HG02973 (cell line): ENCODE measurements at regions not wholly inside any gene's neighbourhood (a gene's known extent, or its start where the extent isn't known, plus 50 kb on each side); places are given as distances from the start of the nearest gene placed in this dataset.

Source experiments
- ATAC-seq: cut with Tn5 transposase; IDR thresholded peaks from one replicate; pipeline ENCODE4 v1.9.1; 2021; ENCODE audit warnings: moderate library complexity; ENCODE audit not compliant: unreplicated experiment

DNA sequence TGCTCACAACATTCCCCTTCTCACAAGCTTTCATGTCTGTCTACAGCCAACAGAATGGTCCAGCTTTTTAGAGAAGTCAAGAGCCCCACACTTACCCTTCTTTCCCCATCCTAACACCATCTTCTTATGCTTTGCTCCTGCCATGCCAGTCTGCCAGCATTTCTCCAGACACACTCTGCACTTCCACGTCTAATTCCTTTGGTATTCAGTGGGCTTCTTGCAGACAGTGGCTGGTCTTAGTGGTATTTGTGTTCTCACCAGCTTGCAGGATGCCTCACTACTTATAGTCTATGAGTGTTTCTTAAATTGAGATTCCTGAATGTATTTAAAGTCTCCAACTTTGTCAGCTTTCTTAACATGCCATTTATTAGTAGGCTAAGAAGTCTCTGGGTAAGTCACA lies 154.4 kb downstream of the BBOX1 start:
- no peak for ATAC-seq

DNA sequence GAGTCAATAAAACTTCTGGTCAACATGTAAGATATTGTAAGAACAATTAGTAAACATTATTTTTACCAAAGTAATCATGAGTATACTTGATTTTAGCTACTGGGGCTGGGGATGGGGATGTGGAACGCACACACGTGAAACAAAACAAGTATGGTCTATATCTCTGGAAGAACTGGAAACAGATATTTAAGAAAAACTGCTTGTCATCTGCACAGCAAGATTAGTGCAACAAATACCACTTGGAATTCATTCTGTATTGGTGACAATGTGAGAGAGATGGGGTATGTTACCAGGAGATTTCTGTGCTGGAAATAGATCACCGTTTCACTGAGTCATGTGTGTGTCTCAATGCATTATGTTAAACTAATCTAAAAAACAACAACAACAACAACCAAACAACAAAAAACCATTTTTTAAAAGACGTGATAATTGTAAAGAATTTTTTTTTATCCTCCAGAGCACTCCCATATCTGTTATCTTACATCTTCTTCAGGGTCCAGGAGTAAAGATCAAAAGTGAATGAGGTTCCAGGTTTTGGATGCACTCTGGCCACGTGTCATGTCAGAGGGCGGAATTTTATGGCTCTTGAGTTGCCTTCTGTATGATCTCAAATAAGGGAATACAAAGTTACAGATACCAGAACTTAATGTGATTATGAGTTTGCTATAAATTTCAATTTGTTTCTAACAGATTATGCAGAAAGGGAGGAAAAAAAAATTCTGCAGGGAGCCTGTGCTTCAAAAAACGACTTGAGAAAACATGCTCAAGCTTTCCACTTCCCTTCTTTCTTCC lies 153.0 kb downstream of the BBOX1 start:
- ATAC-seq, result no peak

DNA sequence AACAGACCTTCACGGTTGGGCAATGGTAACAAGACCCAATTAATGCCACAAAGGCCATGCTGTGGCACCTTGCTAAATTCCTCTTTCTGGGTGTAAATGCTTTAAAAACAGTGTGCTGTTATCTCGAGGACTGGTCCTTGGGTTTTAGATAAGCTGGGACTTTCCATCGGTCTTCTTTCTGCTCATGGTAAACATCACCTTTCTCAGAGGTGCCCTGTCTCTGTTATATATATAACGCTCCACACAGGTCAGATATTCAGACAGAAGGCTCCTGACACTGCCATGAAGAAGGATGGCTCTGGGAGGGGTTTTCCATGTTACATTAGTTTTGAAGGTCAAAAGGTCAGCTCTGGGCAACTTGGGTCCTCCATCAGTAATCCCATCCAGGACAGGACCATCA lies 151.6 kb downstream of the BBOX1 start:
- ATAC-seq, result no peak

DNA sequence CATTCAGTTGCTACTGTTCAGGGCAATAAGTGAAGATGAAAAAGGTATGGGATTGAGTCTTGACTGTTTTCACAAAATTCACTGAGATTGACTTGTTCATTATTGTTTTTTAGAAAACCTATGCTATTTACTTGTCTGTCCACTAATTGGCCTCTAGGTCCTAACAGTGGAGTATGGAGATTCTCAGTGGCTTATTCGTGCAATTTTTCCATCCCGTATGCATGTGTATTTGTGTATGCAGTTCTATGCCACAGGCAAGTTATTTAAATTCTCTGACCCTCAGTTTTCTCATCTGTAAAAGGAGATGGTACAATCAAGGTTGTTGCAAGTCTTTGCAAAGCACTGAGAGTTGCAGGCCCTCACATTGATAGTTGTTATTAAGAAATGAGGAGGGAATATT lies 151.0 kb downstream of the BBOX1 start:
- no peak for ATAC-seq

DNA sequence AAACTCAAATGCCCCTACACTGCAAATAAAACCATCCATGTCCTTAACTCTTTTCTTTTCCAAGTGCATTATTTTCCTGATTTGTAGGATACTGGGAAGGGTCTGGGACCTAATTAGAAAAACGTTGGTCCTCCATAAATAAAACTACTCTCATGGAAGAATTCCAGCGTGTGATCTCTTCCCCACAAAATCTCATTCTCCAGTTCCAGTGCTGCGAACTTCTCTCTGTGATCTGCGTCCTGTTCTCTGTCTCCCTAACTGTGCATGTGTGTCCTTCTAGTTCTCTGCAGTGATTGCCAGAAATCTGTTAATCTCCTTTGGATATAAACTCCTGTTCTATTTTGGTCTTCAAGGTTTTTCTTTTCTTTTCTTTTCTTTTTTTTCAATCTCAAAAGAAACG lies 148.1 kb downstream of the BBOX1 start:
- ATAC-seq, result no peak

DNA sequence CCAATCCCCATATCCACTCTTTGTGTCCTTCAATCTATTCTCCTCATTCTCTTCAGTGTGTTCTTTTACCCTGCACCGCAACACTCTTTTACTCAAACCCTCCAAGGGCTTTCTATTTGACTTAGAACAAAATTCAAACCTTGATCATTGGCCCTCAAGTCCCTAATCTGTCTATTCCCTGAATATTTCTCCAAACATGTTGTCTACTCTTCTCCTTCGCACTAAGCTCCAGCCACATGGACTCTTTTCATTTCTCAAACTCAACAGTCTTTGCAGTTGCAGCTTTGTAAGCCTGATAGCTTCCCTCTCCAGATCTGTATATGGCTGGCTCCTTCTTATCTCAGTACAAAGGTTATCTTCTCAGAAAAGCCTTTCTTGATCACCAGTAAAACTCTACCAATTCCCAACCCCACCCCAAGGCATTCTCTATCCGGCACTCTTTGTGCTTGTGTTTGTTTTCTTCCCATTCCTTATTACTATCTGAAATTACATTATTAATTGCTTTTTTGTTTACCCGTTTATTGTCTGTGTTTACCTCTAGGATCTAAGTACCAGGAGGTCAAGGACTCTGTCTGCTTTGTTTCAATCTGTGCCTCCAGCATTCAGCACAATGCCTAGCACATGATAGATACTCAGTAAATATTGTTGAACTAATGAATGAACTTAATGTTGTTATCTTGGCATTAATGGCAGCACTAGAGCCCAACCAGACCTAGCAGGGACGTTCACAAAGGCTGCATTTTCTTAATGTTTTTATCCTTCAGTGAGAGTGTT lies 147.4 kb downstream of the BBOX1 start:
- no peak for ATAC-seq

DNA sequence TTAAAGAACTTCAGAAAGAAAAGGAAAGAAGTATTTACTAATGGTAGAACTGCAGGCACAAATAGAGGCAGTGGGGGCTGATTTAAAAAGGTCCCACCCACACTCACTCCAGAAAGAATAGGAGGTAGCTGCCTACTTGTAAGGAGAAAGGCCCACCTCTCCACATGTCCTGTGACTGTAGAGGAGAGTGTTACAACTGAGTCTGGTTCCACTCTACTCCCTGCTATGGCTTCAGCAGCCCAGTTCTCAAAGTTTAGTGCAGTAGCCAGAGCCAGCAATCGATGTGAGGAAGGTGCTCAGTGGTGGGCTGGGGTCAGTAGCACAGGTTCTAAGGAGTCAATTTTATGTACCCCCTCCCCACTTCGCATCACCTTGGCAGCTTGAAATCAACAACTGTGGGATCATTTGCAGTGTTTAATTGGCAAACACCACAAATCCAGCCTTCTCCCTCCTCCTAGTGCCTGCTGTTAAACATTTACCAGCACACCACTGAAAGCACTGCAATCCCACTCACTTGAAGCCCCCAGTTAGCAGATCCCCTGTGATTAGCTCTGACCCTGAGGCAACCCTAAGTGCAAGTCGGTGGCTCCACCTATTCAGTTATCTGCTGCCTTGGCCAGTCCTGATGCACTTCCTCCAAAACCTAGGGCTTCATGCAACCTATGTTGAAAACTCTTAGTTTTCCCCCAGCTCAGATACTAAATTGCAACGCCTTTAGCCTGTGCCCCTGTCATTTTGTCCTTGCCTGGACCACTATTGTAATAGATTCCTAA lies 146.6 kb downstream of the BBOX1 start:
- no peak for ATAC-seq

DNA sequence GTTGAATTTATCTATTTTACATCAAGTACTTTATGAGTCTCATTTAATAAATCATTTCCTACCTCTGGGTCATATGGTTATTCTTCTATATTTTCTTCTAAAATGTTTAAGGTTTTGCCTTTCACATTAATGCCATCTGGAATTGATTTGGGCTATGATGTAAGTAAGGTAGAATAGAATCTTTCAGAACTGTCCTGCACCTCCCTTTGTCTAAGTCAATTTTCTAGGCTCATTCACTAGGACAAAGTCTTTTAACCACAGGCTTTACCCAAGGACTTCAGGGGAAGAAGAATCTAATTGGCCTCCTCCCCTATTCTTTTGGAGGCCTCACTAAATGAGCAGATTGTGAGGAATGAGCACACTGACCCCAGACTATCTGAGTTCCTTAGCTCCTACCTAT lies 146.0 kb downstream of the BBOX1 start:
- no peak for ATAC-seq

DNA sequence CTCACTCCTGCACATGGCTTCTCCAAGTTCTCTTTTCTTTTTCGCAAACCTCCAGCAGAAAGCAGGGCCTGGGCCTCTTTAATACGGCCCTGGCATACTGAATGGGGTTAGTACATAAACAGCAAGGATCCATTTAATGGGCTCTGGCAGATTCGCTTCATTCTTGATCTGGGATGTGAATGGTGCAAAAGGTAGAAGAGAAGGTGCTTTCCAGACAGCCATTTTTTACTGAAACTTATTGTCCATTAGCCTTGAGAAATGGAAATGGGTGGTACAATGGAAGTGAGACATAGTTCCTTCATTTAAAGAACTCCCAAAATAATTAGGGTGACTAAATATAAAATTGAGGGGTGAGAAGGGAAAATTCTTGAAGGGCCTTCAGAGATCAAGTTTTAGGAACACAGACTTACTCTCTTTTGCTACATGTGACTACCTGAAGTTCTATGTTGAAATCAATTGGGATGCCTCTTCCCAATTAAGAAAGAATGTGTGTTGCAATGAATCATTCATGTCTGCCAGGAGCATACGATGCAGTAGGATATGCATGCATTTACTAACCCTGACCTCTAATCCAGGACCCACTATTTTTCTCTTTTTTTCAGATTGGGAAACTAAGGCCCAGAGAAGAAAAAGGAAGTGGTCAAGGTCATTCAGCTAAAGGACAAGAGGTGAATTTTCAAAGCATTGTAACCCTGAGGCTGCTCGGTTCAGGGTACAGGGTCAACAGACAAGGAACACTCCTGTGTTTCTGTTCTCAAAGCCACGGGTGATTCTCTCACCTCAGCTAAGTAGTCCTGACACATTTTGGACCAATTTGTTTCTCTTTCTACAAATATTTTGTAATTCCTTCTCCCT lies 144.1 kb downstream of the BBOX1 start:
- ATAC-seq, result no peak

DNA sequence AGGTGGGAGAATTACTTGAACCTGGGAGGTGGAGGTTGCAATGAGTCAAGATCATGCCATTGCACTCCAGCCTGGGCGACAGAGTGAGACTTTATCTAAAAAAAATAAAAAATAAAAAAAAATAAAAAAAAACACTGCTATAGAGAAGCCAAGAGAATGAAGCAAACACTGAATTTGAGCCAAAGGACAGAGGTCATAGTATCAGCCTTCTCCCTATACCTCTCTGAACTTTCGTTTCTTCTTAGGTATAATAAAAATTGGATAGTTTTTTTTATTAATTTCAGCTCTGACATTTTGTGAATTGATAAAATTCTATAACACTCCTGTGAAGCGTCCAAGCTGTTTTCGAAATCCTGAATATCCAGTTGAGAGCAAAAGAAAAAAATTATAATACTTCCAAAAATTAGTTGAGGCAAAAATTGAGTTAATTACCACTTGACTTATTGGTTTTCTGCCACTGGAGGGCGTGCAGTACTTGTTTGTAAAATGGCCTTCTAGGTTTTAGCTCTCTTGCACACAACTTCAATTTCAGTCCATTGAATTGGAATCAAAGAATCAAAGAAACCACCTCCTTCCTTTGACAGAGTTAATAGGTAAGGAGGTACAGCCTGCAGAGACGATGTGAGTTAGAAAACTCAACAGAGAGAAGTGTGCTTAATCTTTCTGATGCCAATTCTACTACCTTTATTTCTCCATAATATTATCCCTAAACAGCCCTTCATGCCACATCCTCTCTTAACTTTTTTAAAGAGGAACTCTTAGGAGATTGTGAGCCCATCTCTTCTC lies 143.2 kb downstream of the BBOX1 start:
- ATAC-seq, result no peak

DNA sequence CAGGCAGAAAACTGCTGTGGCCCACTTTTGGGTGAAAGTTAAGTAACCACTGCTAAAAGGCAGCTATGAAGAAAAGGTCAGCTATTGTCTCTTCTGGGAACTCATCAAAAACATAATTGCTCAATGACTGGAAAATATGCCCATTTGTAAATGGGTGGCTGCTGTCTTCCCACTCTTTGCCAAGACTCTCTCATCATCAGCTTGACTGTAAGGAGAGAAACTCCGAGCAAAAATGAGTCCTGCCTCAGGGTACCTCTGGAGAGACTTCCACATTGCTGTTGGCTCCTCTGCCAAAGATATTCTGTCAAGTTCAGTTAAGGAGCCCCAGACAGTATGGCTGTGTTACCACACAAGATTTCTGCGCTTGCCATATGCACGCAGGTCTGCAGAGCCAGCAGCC lies 138.7 kb downstream of the BBOX1 start:
- ATAC-seq, result no peak

DNA sequence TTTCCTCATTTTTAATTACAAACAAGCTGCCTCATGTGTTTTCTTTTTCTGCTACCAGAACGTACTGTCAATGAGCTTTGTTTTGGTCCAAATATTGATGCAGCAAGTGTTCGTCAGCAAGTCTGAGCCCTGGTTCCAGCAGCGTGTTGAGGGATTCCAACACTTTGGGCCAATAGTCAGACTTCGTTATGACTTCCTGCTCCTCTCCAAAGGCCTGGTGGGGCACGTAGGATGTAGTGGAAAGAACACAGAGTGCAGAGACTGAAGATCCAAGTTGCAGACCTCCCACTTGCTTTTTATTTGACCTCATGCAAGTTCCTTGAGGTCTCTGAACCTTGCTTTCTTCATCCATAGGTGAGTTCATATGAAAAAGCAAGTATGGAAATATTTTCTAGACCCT lies 138.2 kb downstream of the BBOX1 start:
- no peak for ATAC-seq
